ENCODE measurements at regions not wholly inside any gene's neighbourhood (a gene's known extent, or its start where the extent isn't known, plus 50 kb on each side); places are given as distances from the start of the nearest gene placed in this dataset.

GRCh38 chr5:82414041-82414388 lies 135.9 kb upstream of the RPS23 start (continued):
- no peak for TF ChIP-seq CHD7 (IDR thresholded peaks at IDR 0.05; ENCODE audit: insufficient replicate concordance, low read length)
- no peak for TF ChIP-seq SIN3A (conservative IDR thresholded peaks at IDR 0.05 in 1 of 2, IDR thresholded peaks at IDR 0.05 in 1 of 2; ENCODE audit: low read depth in 1 of 2, low read length in 2 of 2)
- no peak for TF ChIP-seq TCF12 (IDR thresholded peaks at IDR 0.05; ENCODE audit: low read depth, low read length)
- TF ChIP-seq SP4 (IDR thresholded peaks at IDR 0.05; ENCODE audit: low read length), result no peak
- TF ChIP-seq JUN (IDR thresholded peaks at IDR 0.05; ENCODE audit: low read depth, low read length), result no peak
- TF ChIP-seq SAP30 (IDR thresholded peaks at IDR 0.05; ENCODE audit: insufficient read depth, insufficient replicate concordance, low read length), result no peak
- TF ChIP-seq CHD2 (IDR thresholded peaks at IDR 0.05; ENCODE audit: low read length), result no peak
- TF ChIP-seq CEBPB (IDR thresholded peaks at IDR 0.05; ENCODE audit: low read depth, low read length), result no peak

All from H1 (cell line).